GM23338 (cell line): ENCODE measurements at regions not wholly inside any gene's neighbourhood (a gene's known extent, or its start where the extent isn't known, plus 50 kb on each side); places are given as distances from the start of the nearest gene placed in this dataset.

Experiments used
- CREB1 ChIP-seq: fragments of 250-450 bp; sonication (Bioruptor Pico); IDR thresholded peaks from 2 replicates; pipeline ENCODE4 v1.5.0; 2020; ENCODE audit warnings: low read depth, mild to moderate bottlenecking, moderate library complexity
- CTCF ChIP-seq, 2 experiments: fragments of 200-600 bp in 1 of 2; sonication (generic) in 1 of 2; conservative IDR thresholded peaks; 2 replicates each; pipeline versions ENCODE4 v1.5.1 to v1.6.1; 2016 to 2017; ENCODE audit warnings: antibody characterized with exemption in 2 of 2, low read depth in 2 of 2, mild to moderate bottlenecking in 2 of 2, moderate library complexity in 1 of 2
- ETS1 ChIP-seq: IDR thresholded peaks from 2 replicates; pipeline ENCODE4 v1.6.1; 2016; ENCODE audit warnings: antibody characterized with exemption
- EZH2 ChIP-seq: fragments of 200-600 bp; sonication (generic); IDR thresholded peaks from one replicate; pipeline ENCODE4 v1.8.0; 2017; ENCODE audit warnings: antibody characterized with exemption, mild to moderate bottlenecking, low read depth; ENCODE audit not compliant: unreplicated experiment
- EZH2phosphoT487 ChIP-seq: fragments of 200-600 bp; sonication (generic); IDR thresholded peaks from one replicate; pipeline ENCODE4 v1.8.1; 2018; ENCODE audit warnings: antibody characterized with exemption; ENCODE audit not compliant: unreplicated experiment
- JUNB ChIP-seq: IDR thresholded peaks from one replicate; pipeline ENCODE4 v1.6.1; 2016; ENCODE audit warnings: antibody characterized with exemption; ENCODE audit not compliant: unreplicated experiment
- NANOG ChIP-seq: IDR thresholded peaks from 2 replicates; pipeline ENCODE4 v1.6.1; 2016; ENCODE audit warnings: antibody characterized with exemption, borderline replicate concordance
- POLR2AphosphoS5 ChIP-seq: IDR thresholded peaks from 2 replicates; pipeline ENCODE4 v1.6.1; 2016; ENCODE audit warnings: antibody characterized with exemption, low read depth
- REST ChIP-seq: IDR thresholded peaks from one replicate; pipeline ENCODE4 v1.6.1; 2018; ENCODE audit warnings: antibody characterized with exemption; ENCODE audit not compliant: unreplicated experiment
- STAT1 ChIP-seq: IDR thresholded peaks from one replicate; pipeline ENCODE4 v1.6.1; 2016; ENCODE audit warnings: antibody characterized with exemption; ENCODE audit not compliant: unreplicated experiment
- ZNF114 ChIP-seq: fragments of 250-450 bp; sonication (Bioruptor Pico); IDR thresholded peaks from 2 replicates; pipeline ENCODE4 v1.5.0; 2020; ENCODE audit warnings: mild to moderate bottlenecking, moderate library complexity

GRCh38 chr5:174636094-174636493 lies 88.3 kb upstream of the MSX2 start:
- TF ChIP-seq CTCF (conservative IDR thresholded peaks at IDR 0.05; ENCODE audit: low read depth in 2 of 2): no peak
- no peak for TF ChIP-seq EZH2
- no peak for TF ChIP-seq CREB1 (CRISPR knock-in tag)
- TF ChIP-seq JUNB: no peak
- no peak for TF ChIP-seq POLR2AphosphoS5
- no peak for TF ChIP-seq ETS1
- no peak for TF ChIP-seq EZH2phosphoT487
- no peak for TF ChIP-seq STAT1
- no peak for TF ChIP-seq REST
- TF ChIP-seq NANOG: no peak
- no peak for TF ChIP-seq ZNF114
